PC-9 (cell line): ENCODE measurements at regions not wholly inside any gene's neighbourhood (a gene's known extent, or its start where the extent isn't known, plus 50 kb on each side); places are given as distances from the start of the nearest gene placed in this dataset.

Source experiments
- CTCF ChIP-seq: fragments of 200-600 bp; sonication (generic); conservative IDR thresholded peaks from 2 replicates; pipeline ENCODE4 v1.6.1; 2017; ENCODE audit warnings: mixed run types, antibody characterized with exemption, mild to moderate bottlenecking, moderate library complexity
- EZH2 ChIP-seq: fragments of 200-600 bp; sonication (generic); IDR thresholded peaks from 2 replicates; pipeline ENCODE4 v1.8.0; 2017; ENCODE audit warnings: antibody characterized with exemption, low read depth

GRCh38 chr6:12482386-12483375 lies 192.5 kb downstream of the EDN1 start:
- peak; percentile 42; the same call in 1 of the 2 replicates for TF ChIP-seq CTCF
- TF ChIP-seq EZH2 = no peak
